NCI-H345 treated with DMSO at 0.1 percent for 48 hours (cell line): ENCODE measurements at regions not wholly inside any gene's neighbourhood (a gene's known extent, or its start where the extent isn't known, plus 50 kb on each side); places are given as distances from the start of the nearest gene placed in this dataset.
"Not testable (repeated sequence)": the region's sequence is repeated elsewhere in the genome, so short reads cannot be mapped to it uniquely, and the experiment has no call there.

Experiments
- DNase-seq: peaks from one replicate; lab custom pipeline; 2025; ENCODE audit not compliant: unreplicated experiment; lab: John Stamatoyannopoulos, UW

DNA sequence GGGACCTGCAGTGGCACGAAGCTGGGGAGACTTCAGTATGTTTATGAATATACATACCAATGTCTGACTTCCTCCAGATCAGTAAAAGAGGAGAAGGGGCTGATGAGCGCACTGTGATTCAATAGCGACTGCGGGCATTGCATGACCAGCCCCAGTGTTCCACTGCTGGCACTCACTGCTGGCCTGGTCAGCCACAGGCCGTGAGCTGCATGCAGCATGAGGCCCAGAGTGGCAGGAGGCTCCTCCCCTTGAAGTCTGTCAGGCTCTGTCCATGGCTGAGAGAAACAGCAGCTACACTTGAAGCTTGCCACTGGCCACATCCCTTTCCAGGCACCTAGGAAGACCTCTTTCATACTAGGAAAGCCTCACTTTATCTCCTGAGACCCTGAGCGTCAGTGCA is 265.9 kb upstream of the CDYL start:
- DNase-seq: no peak

GRCh38 chr6:4509506-4509905 is 266.7 kb upstream of the CDYL start:
- no peak for DNase-seq

DNA sequence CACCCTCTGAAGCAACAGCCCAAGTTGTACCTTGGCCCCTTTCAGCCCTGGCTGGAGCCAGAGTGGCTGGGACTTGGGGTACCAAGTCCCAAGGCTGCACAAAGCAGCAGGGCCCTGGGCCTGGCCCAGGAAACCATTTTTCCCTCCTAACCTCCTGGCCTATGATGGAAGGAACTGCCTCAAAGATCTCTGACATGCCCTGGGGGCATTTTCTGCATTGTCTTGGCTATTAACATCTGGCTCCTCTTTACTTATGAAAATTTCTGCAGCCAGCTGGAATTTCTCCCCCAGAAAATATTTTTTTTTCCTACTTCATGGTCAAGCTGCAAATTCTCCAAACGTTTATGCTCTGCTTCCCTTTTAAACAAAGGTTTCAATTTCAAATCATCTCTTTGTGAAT is 269.4 kb upstream of the CDYL start:
- DNase-seq: no peak

- no peak for DNase-seq
Measured at GRCh38 chr6:4506223-4506622, 270.0 kb upstream of the CDYL start.

DNA sequence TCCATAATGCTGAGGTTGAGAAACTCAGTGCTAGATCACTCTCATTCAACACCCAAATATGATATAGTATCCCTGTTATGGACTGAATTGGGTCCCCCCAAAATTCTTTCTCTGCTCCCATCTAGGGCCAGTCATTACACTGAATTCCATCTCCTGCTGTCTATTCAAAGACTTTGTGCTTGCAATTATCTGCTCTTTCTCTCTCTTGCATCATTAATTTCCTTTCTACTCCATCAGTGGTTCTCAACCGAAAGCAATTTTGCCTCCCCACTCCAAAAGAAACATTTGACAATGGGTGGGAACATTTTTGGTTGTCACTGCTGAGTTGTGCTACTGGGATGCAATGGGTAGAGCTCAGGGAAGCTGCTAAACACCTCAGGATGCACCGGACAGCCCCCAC is 271.5 kb upstream of the CDYL start:
- no peak for DNase-seq

GRCh38 chr6:4503700-4504099 is 272.5 kb upstream of the CDYL start:
- no peak for DNase-seq

GRCh38 chr6:4496284-4496683 is 279.9 kb upstream of the CDYL start:
- DNase-seq: no peak

DNA sequence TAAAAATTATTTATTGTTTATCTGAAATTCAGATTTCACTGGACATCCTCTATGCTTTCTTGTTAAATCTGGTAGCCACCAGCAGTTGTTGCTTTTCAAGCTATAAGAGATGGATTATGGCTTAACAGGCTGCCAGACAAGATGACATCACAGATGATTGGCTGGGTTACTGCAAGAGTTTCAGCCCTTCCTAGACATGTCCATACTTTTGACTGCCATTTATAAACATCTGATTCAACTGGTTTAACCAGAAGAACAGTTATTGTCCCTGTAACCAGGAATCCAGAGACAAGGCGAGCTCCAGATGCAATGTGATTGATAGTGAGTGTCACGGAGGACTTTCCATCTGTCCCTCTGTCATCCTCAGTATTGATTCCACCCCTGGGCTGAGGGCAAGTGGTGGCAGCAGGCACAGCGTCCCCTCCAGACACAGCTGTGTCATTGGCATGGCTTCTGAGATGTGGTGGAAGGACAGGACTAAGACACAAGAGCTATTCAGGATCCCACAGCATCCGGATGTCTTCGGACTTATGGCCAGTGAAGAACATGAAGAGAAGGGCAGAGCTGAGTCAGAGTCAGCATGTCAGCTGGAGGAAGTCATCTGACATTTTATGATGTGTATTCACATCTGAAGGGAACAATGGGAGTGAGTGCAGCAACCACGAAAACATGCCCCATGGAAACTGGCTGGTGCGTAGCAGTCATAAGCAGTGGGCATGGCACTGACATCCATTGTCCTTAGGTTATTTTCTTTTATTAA is 284.5 kb upstream of the CDYL start:
- DNase-seq: no peak

DNA sequence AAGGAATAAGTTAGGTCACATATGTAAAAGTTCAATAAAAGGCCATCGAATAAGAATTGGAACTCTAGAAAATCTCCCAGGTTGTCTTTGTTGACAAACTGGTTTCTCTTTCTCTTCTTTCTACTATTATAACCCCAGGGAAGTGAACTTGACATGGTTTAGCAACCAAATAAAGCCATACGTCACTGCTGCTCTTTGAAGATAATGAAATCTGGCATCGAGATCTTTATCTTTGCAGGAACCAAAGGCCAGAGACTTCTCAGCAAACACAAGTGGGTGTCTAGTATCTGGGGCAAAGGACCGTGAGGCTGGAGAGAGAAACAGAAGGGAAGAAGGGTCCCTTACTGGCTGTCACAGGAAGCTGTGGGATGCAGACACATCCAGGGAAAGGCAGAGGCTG is 286.7 kb upstream of the CDYL start:
- DNase-seq: no peak

DNA sequence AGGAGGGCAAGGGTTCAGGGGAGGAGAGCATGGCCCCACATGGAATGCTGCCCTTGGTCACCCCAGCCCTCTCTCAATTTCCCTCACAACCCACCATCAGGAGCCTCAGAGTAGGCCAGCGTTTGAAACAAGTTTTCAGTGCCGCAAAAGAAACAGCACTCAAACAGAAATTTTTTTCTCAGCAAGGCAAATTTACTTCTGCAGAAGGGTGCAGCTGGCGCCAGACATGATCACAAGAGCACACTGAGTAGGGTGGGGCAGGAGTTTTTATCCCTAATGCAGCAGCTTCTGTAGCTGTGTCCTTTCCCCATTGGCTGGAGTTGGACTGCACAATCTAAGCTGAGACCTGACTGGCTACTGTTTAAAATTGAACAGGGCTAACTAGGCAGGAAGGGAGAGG is 287.8 kb upstream of the CDYL start:
- no peak for DNase-seq

DNA sequence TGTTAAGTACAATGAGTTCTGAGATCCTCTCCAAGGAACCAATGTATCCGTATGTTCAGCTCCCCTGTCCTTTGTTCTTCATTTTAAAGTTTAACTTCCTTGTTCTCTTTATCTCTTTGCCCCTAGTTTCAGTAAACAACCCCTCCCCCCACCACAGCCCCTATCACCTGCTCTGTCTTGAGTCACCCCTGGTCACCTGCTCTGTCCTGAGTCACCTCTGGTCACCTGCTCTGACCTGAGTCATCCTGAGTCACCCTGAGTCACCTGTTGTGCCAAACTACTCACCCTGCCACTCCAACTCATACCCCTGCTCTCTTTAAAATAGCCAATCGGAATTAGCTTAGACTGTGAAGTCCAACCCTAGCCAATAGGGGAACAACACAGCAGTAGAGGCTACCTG is 288.7 kb upstream of the CDYL start:
- DNase-seq: no peak

GRCh38 chr6:4486568-4487315 is 289.5 kb upstream of the CDYL start:
- DNase-seq: no peak

DNA sequence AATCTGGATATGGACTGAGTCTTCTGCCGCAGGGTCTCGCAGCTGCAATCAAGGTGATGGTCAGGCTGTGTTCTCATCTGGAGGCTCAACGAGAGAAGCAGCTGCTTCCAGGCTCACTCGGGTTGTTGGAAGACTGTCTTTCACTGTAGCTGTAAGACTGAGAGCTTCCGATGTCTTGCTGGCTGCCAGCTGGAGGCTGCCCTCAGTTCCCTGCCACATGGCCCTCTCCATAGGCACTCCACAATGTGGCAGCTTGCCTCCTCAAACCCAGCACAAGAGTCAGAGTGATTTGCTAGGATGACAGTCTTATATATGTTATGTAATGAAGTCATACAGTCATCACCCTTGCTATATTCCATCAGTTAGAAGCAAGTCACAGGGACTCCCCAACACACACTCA is 290.5 kb upstream of the CDYL start:
- no peak for DNase-seq

GRCh38 chr6:4482461-4482860 is 293.7 kb upstream of the CDYL start:
- DNase-seq: no peak

DNA sequence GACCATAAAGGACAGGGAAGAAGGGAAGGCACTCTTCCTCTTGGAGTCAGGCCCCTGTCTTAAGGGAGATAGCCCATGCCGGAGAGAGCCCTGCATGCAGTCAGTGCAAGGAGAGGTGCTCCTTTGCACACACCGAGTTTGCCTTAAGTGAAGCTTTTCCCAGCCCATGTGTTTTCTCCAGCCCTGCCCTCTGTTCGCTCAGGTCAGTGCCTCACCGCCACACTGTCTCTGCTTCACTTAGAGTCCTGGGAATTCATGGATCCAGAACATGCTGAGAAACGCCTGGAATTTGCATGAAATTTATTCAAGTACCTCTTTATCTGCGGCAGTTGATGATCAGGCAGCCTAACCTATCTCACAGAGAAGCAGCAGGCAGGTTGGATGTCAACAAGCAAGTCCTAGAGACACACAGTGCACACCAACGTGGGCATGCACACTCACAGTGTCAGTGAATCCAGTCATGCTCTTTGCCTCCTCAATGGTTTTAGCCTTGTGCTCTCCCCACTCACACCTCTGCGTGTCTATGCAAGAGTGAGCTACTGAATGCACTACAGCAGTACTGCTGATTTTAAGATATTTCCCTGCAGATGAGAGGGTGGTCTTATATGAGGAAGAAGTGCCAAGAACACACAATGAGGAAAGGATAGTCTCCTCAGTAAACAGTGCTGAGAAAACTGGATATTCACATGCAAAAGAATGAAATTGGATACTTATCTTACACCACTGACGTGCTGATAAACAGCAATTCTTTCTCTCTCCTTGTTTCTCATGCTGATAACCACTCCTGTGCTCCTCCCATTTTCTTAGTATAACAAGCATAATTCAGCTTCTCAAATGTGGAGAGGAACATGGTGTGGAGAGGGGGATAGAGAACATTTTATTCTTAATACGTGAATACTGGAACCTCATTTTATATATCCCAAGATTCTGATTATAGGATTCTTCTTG is 295.1 kb upstream of the CDYL start:
- DNase-seq: no peak

- no peak for DNase-seq
Measured at GRCh38 chr6:4478098-4478497, 298.1 kb upstream of the CDYL start.

- no peak for DNase-seq
Measured at GRCh38 chr6:4474810-4475209, 301.4 kb upstream of the CDYL start.

- DNase-seq: peak; percentile 5
Measured at GRCh38 chr6:4472969-4473642, 303.1 kb upstream of the CDYL start.

GRCh38 chr6:4472222-4472621 is 304.0 kb upstream of the CDYL start:
- no peak for DNase-seq

GRCh38 chr6:4471515-4471914 is 304.7 kb upstream of the CDYL start:
- not testable (repeated sequence) for DNase-seq

- no peak for DNase-seq
Measured at GRCh38 chr6:4470698-4471210, 305.4 kb upstream of the CDYL start.
